ENCODE measurements at regions not wholly inside any gene's neighbourhood (a gene's known extent, or its start where the extent isn't known, plus 50 kb on each side); places are given as distances from the start of the nearest gene placed in this dataset.
"Not testable (repeated sequence)": the region's sequence is repeated elsewhere in the genome, so short reads cannot be mapped to it uniquely, and the experiment has no call there.

DNA sequence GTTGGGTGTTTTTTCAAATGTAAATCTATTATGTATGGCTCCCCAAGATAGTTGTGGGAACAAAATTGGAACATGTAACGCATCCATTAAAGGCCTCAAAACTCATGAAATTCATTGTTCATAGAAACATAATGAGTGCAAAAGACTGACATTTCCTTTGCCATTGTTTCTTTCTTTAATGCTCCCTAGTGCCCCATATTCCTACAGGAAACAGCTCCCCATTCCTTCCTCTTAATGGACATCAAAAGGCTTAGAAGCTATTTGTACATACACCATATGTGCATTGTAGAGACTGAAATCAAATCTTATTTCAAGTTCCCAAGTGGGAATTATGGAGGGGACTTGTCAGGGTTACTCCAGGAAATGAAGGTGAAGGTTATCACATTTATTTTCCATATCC is 139.1 kb downstream of the AHR start:
- Histone ChIP-seq H3K27ac (ENCODE audit: low read depth in 1 of 2, low read length in 2 of 2) (no peak overlapping the region), H2AFZ (ENCODE audit: insufficient read depth, low read depth, low read length, poor library complexity, severe bottlenecking) (no peak overlapping the region), H3K4me3 (replicated peaks in 1 of 3; ENCODE audit: low read depth in 2 of 3, low read length in 3 of 3) (no peak overlapping the region), H3K9ac (ENCODE audit: insufficient read depth, low read length, poor library complexity, severe bottlenecking) (no peak overlapping the region), H3K27me3 (ENCODE audit: control insufficient read depth in 2 of 2, insufficient read depth in 2 of 2, low read length in 2 of 2) (no peaks in the 10 kb centered on the region), H3K4me1 (ENCODE audit: control insufficient read depth in 1 of 2, insufficient read depth in 2 of 2, low read length in 2 of 2) (no peaks in the 10 kb centered on the region), H3K4me2 (replicated peaks; ENCODE audit: extremely low read depth, low read length, poor library complexity, severe bottlenecking) (no peak overlapping the region), H3K79me2 (ENCODE audit: insufficient read depth, low read length) (no peaks in the 10 kb centered on the region), H3K9me3 (replicated peaks in 1 of 2; ENCODE audit: control insufficient read depth in 1 of 2, insufficient read depth in 1 of 2, low read length in 2 of 2) (peaks cover 0 to 3% of the 10 kb centered on the region in 2 donors), H4K20me1 (ENCODE audit: insufficient read depth, low read length) (no peaks in the 10 kb centered on the region), H3K36me3 (replicated peaks in 1 of 2; ENCODE audit: control insufficient read depth in 1 of 2, insufficient read depth in 2 of 2, low read length in 2 of 2) (no peaks in the 10 kb centered on the region)
- Mint-ChIP-seq H3K4me1 (peaks cover 6% of the 10 kb centered on the region), H3K4me3 (no peak overlapping the region), H3K27ac (no peak overlapping the region), H3K27me3 (ENCODE audit: low read depth in 3 of 3) (no peaks in the 10 kb centered on the region), H3K9me3 (peaks cover 0 to 9% (median 4%) of the 10 kb centered on the region in 7 donors), H3K36me3 (no peaks in the 10 kb centered on the region)
- WGBS (ENCODE audit: insufficient coverage), result no CpG with 5 or more reads among the region's 1 CpG
- DNase-seq, result no peak
- intact Hi-C loops (cut with micrococcal nuclease), result no loop called here
- TF ChIP-seq, protein P1, sequence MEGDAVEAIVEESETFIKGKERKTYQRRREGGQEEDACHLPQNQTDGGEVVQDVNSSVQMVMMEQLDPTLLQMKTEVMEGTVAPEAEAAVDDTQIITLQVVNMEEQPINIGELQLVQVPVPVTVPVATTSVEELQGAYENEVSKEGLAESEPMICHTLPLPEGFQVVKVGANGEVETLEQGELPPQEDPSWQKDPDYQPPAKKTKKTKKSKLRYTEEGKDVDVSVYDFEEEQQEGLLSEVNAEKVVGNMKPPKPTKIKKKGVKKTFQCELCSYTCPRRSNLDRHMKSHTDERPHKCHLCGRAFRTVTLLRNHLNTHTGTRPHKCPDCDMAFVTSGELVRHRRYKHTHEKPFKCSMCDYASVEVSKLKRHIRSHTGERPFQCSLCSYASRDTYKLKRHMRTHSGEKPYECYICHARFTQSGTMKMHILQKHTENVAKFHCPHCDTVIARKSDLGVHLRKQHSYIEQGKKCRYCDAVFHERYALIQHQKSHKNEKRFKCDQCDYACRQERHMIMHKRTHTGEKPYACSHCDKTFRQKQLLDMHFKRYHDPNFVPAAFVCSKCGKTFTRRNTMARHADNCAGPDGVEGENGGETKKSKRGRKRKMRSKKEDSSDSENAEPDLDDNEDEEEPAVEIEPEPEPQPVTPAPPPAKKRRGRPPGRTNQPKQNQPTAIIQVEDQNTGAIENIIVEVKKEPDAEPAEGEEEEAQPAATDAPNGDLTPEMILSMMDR (IDR thresholded peaks at IDR 0.05), result no peak

DNA sequence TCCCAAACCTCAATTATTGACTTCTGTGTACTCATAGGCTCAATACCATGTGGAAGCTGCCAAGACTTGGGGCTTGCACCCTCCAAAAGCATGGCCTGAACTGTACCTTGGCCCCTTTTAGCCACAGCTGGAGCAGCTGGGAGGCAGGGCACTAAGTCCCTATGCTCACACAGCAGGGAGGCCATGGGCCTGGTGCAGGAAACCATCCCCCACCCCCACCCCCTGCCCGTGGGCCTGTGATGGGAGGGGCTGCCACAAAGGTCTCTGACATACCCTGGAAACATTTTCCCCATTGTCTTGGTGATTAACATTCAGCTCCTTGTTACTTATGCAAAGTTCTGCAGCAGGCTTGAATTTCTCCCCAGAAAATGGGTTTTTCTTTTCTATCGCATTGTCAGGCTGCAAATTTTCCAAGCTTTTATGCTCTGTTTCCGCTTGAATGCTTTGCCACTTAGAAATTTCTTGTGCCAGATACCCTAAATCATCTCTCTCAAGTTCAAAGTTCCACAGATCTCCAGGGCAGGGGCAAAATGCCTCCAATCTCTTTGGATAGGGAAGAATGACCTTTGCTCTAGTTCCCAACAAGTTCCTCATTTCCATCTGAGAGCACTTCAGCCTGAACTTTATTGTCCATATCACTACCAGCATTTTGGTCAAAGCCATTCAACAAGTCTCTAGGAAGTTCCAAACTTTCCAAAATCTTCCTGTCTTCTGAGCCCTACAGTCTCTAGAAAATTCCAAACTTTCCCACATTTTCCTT is 141.8 kb downstream of the AHR start:
- H3K27ac Mint-ChIP-seq, result not testable (repeated sequence)

More for the DNA sequence above, 141.8 kb downstream of the AHR start:
- H3K27me3 ChIP-seq (ENCODE audit: control insufficient read depth in 2 of 2, insufficient read depth in 2 of 2, low read length in 2 of 2); H3K4me3 ChIP-seq (replicated peaks in 1 of 3; ENCODE audit: low read depth in 2 of 3, low read length in 3 of 3); H3K9me3 ChIP-seq (replicated peaks in 1 of 2; ENCODE audit: control insufficient read depth in 1 of 2, insufficient read depth in 1 of 2, low read length in 2 of 2); DNase-seq; H2AFZ ChIP-seq (ENCODE audit: insufficient read depth, low read depth, low read length, poor library complexity, severe bottlenecking); H3K4me1 Mint-ChIP-seq; H4K20me1 ChIP-seq (ENCODE audit: insufficient read depth, low read length); H3K4me3 Mint-ChIP-seq; H3K27me3 Mint-ChIP-seq (ENCODE audit: low read depth in 3 of 3); H3K36me3 ChIP-seq (replicated peaks in 1 of 2; ENCODE audit: control insufficient read depth in 1 of 2, insufficient read depth in 2 of 2, low read length in 2 of 2); H3K27ac ChIP-seq (ENCODE audit: low read depth in 1 of 2, low read length in 2 of 2); H3K79me2 ChIP-seq (ENCODE audit: insufficient read depth, low read length); H3K9ac ChIP-seq (ENCODE audit: insufficient read depth, low read length, poor library complexity, severe bottlenecking); H3K36me3 Mint-ChIP-seq; intact Hi-C loops (cut with micrococcal nuclease); H3K4me1 ChIP-seq (ENCODE audit: control insufficient read depth in 1 of 2, insufficient read depth in 2 of 2, low read length in 2 of 2); H3K4me2 ChIP-seq (replicated peaks; ENCODE audit: extremely low read depth, low read length, poor library complexity, severe bottlenecking); H3K9me3 Mint-ChIP-seq: not testable (repeated sequence)
- 100% methylated on average over 1 of the region's 3 CpGs for WGBS (ENCODE audit: insufficient coverage)

All from CD14-positive monocyte (primary cell).